HEK293 (cell line): ENCODE measurements at regions not wholly inside any gene's neighbourhood (a gene's known extent, or its start where the extent isn't known, plus 50 kb on each side); places are given as distances from the start of the nearest gene placed in this dataset.

Source experiments
- ZNF175 ChIP-seq: fragments of 450-650 bp; formaldehyde crosslinking; IDR thresholded peaks from 2 replicates; pipeline ENCODE4 v1.5.1; 2016; ENCODE audit warnings: missing biosample characterization, missing genetic modification characterization
- ZNF610 ChIP-seq: fragments of 450-650 bp; formaldehyde crosslinking; IDR thresholded peaks from 2 replicates; pipeline ENCODE4 v1.5.1; 2016; ENCODE audit warnings: missing biosample characterization, missing genetic modification characterization, borderline replicate concordance
- ZNF701 ChIP-seq: fragments of 450-650 bp; formaldehyde crosslinking; IDR thresholded peaks from 2 replicates; pipeline ENCODE4 v1.5.1; 2016; ENCODE audit warnings: missing biosample characterization, missing genetic modification characterization
- ZNF785 ChIP-seq: fragments of 450-650 bp; formaldehyde crosslinking; IDR thresholded peaks from 2 replicates; pipeline ENCODE4 v1.5.1; 2016; ENCODE audit warnings: missing biosample characterization, missing genetic modification characterization
- TF ChIP-seq, protein P1 (sequence below): fragments of 450-650 bp; formaldehyde crosslinking; IDR thresholded peaks from 2 replicates; pipeline ENCODE4 v1.5.1; 2016; ENCODE audit warnings: missing biosample characterization, missing genetic modification characterization

GRCh38 chr9:96150324-96151227 lies 151.4 kb downstream of the HSD17B3 start:
- TF ChIP-seq, protein P1, sequence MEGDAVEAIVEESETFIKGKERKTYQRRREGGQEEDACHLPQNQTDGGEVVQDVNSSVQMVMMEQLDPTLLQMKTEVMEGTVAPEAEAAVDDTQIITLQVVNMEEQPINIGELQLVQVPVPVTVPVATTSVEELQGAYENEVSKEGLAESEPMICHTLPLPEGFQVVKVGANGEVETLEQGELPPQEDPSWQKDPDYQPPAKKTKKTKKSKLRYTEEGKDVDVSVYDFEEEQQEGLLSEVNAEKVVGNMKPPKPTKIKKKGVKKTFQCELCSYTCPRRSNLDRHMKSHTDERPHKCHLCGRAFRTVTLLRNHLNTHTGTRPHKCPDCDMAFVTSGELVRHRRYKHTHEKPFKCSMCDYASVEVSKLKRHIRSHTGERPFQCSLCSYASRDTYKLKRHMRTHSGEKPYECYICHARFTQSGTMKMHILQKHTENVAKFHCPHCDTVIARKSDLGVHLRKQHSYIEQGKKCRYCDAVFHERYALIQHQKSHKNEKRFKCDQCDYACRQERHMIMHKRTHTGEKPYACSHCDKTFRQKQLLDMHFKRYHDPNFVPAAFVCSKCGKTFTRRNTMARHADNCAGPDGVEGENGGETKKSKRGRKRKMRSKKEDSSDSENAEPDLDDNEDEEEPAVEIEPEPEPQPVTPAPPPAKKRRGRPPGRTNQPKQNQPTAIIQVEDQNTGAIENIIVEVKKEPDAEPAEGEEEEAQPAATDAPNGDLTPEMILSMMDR (tag by site-specific recombination), result no peak
- no peak for TF ChIP-seq ZNF175
- no peak for TF ChIP-seq ZNF701 (tag by site-specific recombination)
- no peak for TF ChIP-seq ZNF785
- no peak for TF ChIP-seq ZNF610 (tag by site-specific recombination)
